Islet precursor cell (in vitro differentiated cells): ENCODE measurements at regions not wholly inside any gene's neighbourhood (a gene's known extent, or its start where the extent isn't known, plus 50 kb on each side); places are given as distances from the start of the nearest gene placed in this dataset.

Experiments
- DNase-seq: peaks from one replicate; pipeline ENCODE4 v3.0.0-alpha.2; 2018

DNA sequence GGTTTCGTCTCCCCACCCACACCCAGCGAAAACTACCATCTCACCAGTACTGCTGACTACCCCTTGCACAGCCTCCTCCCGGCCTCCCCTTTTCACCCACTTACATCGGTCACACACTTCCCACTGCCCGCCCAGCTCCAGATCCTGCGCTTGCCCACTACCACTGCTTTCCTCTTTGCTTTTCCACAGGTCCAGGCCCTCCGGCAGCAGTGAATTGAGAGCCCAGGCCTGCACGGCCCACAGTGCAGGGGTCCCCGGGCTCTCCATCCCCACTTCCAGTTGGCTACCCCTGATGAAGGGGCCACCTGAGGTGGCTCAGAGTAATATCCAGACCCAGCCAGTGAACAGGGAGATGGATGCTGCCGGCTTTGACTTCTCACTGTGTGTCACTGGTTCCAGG, 120.2 kb upstream of the FSTL4 start:
- DNase-seq, result peak; percentile 40

DNA sequence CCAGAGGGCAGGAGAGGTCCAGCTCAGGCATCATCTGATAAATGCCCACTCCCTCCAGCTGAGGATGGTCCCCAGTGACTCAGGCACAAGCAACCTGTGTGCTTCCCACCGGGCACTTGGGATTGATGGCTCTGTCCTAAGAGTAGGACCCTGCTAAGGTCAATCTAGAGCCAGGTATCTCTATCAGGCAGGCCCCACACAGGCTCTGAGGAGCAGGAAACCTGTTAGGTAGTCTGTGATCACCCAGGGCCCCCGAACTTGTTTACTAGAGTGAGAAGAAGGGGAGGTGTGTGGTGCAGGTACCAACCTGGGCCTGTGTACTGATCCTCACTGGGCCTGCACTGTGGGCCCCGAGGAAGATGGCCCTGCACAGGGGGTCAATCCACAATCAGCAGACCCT, 119.6 kb upstream of the FSTL4 start:
- DNase-seq, result peak; percentile 37

DNA sequence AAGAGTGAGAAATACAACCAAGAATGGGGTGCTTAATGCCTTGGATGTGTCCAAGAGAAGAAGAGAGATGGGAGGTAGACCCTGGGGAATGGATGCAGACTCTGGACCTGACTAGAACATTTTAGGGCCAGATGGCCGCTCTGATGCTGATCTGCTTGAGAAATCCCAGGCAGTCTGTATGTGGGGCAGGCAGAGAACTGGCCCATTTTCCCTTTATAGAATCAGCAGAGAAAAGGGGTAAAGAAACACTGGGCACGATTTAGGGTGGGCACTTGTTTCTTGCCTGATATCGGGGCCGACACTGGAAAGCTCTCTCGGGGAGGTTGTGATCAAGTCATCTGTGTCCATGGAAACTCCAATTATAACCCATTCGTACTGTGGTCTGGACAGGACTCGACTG, 118.5 kb upstream of the FSTL4 start:
- peak; percentile 4 for DNase-seq

DNA sequence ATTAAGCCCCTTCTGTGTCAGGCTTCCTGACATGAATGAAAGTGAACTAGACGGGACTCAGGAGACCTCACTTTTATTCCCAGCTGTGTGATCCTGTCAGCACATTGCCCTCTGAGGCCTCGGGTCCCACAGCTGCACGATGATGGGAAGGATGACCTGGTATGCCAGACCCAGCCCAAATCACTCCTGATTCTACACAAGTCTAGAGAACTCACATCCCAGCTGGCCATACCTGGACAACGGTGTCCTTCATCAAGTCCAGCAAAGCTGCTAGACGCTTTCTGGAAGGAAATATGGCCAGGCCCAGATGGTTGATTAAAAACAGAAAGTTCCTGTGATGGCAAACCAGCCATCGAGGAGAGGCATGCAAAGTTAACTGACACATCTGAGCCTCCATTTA, 118.0 kb upstream of the FSTL4 start:
- DNase-seq, result peak; percentile 27

DNA sequence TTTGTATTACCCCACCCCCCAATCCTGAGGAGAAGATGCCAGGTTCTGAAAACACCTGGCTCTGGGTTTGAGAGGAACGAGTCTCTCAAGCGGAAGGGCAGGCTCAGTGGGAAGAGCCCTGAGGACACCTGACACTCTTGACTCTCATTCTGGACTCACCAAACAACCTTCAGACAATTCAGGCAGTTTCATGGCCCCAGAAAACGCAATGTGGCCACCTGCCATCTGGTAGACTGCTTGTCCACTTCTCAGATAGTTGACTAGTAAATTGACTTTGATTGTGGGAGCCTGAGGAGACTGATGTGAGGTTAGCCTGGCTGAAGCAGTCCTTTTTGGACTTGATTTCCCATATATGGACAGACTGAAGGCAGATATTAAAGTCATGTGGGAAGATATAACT, 117.5 kb upstream of the FSTL4 start:
- DNase-seq, result peak; percentile 29

DNA sequence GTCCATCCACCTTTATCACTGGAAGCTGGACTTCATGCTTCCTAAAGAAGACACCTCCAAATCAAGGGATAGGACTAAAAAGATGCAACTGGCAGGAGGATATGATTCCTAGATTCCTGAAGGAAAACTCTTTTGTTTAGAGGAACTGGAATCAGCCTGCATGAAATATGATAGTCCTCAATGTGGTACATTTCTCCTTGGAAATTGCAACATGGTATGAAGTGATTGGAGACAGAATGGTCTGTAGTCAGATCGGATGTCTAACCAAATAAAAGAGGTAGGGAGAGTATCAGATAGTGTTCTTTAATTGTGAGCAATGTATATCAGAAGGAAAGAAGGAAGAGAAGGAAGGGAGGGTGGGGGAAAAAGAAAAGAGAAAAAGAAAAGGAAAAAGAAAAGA, 116.1 kb upstream of the FSTL4 start:
- DNase-seq, result no peak

DNA sequence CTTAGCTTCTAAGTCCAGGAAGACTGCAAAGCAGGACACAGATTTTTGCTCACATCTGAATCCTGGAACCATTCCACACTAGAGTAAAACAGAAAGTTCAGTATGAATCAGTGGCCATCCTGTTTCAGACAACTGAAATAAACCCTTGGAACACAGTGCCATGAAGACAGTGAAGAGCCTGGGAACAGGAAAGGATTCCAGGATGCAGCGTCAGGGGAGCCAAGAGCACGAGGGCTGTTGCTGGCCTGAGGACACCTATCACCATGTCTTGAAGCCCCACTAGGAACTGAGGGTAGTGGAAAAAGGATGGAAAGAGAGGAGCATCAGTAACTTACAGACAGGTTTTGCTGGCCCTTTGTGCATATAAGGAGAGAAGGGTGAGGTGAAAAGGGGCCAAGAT, 115.3 kb upstream of the FSTL4 start:
- DNase-seq, result peak; percentile 34

DNA sequence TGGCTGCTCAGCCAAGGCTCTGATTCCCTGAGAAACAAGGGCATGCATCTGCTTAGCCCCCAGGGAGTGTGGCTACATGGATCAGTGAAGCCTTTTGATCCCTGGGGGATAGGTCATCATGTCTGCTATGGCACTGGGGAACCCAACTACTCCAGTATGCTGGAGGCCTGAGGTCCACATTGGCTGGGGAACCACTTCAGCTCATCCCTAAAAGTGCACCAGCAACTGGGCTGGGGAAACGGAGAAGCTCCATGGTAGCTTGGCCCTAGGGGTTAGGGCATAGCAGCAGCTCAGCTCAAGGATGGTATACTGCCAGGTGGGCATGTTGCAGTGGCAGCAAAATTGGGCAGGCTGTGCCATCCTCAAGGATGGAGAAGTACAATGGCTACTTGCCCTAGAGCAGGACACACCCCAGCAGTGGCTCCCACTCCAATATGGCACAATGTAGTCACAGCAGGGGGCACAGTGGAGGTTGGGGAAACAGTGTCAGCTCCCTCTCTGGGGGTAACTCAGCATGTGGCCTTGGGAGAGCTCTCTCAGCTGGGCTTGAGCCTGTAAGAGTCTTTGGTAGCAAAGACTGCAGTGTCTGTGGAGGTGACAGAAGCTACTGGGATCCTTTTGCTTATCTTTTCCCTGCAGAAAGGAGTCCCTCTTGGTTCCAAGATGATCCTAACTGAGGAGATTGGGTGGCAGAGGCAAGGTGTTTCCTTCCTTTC, 111.5 kb upstream of the FSTL4 start:
- DNase-seq, result peak; percentile 21

DNA sequence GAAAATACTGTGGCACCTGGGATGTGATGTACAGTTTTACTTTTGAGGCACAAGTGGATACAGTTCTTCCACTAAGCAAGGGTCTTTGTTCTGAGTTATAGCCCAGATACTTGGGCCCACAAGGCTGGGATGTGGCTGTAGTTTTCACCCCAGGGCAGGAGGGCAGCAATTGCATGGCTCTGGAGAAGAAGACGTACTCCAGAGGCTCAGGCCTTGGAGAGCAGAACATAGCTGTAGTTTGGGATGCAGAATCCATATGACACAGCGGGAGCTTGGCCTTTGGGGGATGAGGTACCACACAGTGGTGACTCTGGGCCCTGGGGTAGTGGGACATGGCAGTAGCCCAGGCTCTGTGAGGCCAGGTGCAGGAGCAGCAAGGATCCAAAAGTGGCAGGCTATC, 110.8 kb upstream of the FSTL4 start:
- peak; percentile 42 for DNase-seq

DNA sequence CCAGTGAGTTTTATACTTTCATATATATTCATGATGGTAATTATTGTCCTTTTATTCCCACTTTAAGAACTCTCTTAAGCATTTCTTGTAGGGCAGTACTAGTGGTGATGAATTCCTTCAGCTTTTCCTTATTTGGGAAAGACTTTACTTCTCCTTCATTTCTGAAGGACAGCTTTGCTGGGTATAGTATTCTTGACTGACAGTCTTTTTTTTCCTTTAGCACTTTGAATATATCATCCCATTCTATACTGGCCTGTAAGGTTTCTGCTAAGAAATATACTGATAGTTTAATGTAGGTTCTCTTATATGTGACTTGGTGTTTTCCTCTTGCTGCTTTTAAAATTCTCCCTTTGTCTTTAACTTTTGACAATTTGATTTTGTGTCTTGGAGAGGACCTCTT, 109.0 kb upstream of the FSTL4 start:
- DNase-seq, result no peak

DNA sequence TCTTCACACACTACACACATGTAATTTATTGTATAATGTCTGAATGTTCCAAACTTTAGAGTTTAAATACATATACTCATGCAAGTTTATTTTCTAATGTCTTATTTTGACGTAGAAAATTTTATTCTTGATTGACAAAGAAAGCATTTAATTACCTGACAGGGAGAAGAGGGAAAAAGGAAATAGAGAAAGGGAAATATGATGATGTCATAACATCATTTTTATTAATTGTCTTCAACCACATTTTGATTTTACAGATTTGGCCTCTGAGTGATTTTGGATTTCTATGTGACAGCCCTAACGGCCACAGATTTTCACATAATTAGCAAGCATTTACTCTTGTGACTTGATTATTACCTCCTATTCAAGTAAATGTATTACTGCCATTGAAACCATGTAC, 106.1 kb upstream of the FSTL4 start:
- no peak for DNase-seq

DNA sequence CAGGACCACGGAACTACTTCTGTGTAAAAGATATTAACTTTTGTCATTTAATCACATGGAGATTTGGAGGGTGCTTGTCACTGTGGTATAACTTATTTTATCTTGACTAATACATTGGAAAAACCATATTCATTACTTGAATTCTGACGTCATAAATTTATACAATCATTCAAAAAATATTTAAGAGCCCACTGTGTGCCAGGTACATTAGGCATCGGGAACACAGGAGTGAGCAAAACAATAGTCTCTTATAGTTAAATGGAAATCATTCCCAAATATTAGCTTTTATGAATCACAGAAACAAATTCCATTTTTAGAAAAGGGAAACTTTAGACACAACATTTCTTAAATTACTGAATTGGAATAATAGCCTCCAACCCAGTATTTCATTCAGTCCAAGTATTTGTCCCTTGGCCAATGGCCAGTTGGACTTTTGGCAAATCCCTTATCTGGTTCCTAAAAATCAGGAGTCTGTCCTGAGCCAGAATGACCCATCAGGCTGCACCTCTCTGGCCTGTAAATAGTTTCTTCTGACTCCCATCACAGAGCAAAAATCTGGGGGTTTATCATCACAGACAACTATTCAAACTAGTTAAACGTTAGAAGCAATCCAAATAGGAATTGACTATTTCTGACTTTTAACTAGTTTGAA, 104.3 kb upstream of the FSTL4 start:
- no peak for DNase-seq

DNA sequence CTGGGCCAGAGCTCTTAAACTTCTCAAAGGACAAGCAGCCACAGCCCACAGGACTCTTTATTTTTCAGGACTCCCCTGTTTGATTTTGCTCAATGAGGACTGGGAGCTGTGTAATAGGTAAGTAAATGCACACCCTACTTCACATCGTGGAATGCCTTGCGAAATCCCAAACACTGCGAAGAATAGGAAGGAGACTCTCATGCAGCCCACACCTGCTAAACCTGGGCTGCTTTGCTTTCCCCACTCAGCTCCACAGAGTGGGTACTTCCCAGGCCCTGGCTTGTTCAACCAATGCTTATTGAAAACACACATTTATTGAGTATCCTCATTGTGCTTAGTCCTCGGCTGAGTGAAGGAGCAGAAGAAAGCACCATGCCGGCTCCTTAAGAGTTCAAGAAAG, 103.3 kb upstream of the FSTL4 start:
- no peak for DNase-seq

DNA sequence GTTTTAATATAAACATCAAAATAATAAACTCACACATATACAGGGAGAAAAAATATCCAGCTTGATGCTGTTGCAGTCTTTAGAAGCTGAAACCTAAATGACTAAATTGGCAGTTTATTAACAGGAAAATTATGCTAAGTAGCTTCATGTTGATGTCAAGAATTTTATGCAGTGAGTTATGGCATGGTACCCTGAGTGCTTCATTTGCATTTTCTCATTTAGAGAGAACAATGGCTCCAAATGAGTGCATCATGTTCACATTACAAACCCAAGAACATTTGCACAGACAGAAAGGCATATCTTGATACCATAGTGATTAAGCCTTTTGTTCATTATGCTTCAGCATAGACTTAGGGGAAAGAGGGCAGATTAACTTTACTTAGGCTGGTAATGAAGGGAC, 102.9 kb upstream of the FSTL4 start:
- DNase-seq, result no peak

DNA sequence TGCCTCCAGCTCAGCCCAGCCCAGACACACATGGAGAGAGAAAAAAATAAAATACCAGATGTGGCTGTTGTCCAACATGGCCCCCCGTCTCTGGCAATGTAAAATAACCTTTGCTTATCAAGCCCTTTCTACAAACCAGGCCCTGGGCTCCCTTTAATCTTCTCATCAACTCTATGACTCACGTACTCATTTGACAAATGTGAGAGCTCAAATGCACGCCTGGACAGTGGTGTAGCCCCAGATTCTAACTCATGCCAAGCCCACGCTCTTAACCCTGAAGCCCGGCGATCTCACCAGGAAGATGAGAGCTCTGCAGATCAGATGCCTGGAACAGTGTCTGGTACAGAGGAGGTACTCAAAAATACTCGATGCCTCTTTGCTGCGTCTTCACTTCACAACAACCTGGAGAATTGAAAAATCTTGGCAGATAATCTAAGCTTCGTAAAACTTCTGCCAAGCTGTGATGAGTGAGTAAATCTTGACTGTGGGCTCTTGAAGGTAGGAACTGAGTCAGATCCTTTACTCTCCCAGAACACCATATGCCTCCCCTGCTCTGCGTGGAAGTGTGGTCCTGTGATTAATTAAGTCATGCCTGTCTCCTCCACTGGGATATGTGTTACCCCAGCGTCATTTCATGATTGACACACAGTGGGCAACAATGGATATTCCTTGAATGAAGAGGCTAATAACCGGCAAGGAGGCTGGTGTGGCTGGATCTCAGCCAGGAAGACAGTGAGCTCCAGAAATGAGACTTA, 102.0 kb upstream of the FSTL4 start:
- DNase-seq, result peak; percentile 55

DNA sequence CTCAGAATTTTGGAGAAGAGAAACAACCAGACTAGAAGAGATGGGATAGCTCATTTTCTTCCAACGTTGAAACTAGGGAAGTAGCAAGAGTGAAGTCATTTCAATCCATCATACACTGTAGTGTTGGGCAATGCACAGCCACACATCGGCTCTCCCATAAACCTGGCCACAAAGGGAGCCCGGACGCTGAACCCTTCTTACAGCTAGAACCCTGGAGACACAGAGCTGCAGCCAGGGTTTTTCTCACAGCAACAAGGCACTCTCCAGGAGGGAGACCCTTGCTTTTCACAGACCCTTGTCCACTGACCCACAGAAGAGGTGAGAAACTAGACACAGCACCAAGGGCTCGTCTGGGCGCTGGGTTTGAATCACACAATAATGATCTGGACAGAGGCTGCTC, 101.4 kb upstream of the FSTL4 start:
- DNase-seq, result no peak

DNA sequence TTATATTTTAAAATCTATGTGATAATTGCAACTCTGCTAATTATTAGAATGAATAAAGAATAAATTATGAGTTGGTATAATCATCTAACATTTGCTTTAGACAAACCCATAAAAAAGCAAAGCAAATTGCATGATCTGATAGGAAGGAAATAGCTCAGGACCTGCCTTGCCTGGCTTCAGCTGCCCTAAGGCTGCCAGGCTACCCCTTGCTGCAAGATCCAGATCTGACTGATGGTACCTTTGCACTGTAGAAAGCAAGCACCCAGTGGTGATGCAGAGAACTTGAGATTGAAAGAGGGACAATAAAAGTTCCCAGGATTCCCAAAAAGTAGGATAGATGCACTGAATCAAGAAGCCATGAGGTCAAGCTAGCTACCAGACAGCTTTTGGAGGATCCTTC, 100.9 kb upstream of the FSTL4 start:
- DNase-seq, result no peak

DNA sequence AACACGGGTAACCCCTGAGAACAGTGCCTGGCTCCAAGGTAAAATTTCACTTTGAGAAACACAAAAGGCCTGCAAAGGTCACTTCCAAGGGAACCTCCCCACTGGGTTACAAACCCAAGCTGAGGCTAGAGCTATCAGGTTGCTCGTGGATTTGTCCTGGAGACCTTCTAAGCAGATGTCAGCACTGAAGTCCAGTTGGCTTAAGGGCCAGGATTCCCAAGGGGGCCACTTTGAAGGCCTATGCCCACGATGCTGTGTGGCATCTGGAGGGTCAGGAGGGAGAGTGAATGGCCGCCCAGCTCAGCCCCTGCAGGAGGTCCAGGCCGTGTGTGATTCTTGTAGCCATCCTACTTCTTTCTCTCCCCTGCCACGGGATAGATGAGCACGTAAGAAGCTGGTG, 100.2 kb upstream of the FSTL4 start:
- DNase-seq, result no peak

DNA sequence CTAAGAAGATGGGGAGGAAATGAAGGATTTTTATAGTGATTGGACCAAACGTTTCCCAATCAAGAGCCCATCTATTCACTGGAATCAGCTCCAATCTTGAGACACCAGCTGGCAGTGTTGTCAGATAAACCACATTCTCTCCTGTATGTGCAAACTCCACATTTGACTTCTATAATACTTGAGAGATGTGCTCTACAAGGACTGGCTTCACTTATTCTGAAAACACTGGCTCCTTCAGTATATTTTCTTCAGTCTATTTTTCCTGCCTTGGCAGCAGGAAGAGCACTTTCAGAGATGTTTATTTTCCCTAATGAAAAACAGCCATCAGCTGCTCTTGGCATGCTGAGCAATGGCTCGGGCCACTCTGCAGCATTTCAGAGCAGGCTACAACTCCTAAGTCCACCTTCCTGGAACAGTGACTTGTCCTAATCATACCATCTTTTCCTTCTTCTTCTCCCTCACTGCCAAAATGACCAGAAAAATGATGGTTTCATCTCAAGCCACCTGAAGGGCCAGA, 96.9 kb upstream of the FSTL4 start:
- no peak for DNase-seq

DNA sequence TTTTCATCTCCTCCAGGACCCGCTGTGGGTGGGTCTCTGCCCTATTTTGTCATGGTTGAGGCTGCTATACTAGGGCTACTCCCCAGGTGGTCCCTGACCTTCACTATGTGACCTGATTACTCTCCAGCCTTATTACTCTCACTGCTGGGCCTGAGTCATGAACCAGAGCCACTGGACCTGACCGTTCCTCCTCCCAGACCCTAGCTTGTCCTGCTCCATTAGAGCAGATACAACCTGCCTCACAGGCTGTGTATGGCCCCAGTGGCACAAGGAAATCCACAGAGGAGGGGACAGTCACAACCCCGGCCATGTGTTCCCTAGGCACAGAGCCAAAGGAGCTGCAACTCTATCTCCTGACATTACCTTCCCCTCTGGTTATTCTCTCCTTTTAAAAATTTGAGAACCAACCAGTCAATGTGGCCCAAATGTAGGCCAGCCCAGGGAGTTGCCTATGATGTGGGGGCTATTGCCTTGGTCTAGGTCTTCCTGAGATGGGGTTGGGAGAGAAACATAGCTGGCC, 96.0 kb upstream of the FSTL4 start:
- DNase-seq, result peak; percentile 32

DNA sequence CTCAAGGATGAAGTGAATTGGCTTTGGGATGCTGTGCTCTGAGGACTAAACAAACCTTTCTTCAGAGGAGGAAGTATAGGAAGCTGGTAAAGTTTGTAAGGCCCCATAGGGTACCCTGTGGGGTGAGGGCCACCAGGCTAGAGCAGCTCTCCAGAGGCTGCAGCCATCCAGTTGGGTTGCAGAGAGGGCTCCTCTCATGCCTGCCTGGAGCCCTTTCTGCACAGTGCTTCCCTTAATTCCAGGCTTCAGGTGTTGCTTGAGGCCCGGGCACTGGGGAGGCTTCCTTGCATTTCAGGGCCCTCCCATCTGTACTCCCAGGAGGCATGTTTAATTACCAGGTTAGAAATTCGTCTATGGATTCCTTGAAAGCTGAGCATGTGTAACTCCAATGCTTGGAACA, 95.3 kb upstream of the FSTL4 start:
- peak; percentile 24 for DNase-seq

DNA sequence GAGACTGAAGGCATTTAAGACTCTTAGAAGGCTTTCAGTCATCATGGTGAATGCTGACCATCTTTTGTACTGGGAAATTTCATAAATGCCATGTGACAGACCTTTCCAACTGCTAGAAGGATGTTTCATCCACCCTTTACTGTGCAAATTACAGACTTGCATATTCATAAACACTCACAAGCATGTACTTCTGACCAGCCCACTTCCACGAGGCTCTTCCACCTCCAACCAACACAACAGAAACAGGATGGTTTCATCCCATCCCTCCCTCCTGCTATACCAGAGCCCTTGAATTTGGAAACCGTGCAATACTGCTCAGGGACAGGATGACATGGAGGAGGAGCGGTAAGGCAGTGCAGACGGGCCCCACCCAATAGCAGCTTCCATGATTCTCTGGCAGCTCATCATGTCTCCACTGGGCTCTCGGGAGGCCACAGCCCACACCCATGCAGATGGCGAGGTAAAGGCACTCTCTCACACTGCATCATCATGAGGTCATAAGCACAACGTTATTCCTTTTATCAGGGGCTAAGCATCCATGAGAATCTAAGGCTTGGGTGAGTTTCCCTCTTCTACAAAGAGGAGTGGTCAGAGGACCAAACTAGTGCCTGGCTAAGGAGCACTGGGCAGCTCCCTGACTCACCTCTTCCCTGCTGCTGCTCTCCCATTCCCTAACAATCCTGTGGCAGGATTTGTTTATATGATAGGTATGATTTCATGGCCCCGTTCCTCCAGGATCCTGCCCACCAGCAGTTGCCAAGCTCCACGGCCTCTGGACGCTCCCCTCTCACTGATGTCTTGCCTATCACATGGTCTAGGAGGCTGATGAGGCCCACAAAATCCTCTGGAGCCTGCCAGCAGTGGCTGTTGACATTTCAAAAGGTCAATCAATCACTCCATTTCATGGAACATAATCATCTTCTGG, 94.4 kb upstream of the FSTL4 start:
- peak; percentile 29 for DNase-seq

DNA sequence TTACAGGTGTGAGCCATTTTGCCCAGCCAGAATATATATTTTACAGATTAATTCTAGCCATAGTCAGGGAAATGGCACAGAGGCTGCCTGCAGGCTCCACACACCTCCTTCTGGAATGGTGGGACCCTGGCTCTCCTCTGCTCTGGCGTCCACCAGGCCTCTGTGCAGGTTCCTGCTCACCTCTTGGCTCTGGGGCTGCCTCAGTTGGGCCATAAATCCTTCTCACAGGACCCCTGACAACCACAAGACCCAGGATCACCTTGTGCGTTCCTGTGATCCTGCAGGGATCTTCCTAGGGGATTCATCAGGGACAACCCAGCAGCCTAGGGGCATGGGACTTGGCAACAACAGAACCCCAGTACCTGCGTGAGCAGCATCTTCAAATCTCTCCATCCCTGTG, 93.0 kb upstream of the FSTL4 start:
- peak; percentile 32 for DNase-seq
